GM18505 (cell line): ENCODE measurements at regions not wholly inside any gene's neighbourhood (a gene's known extent, or its start where the extent isn't known, plus 50 kb on each side); places are given as distances from the start of the nearest gene placed in this dataset.

Experiments used
- ATAC-seq: cut with Tn5 transposase; IDR thresholded peaks from one replicate; pipeline ENCODE4 v1.9.1; 2021; ENCODE audit not compliant: unreplicated experiment
- POLR2A ChIP-seq: IDR thresholded peaks from 4 replicates; pipeline ENCODE4 v1.6.1; 2011; ENCODE audit warnings: borderline replicate concordance; ENCODE audit not compliant: insufficient read depth, insufficient read length; ENCODE audit errors: extremely low read depth

GRCh38 chr9:13550519-13550918, 271.0 kb upstream of the MPDZ start:
- TF ChIP-seq POLR2A = no peak
- ATAC-seq = no peak

GRCh38 chr9:13548535-13548934, 269.0 kb upstream of the MPDZ start:
- no peak for ATAC-seq
- TF ChIP-seq POLR2A = no peak

GRCh38 chr9:13535141-13535540, 255.6 kb upstream of the MPDZ start:
- ATAC-seq = no peak
- no peak for TF ChIP-seq POLR2A

GRCh38 chr9:13534006-13534405, 254.5 kb upstream of the MPDZ start:
- TF ChIP-seq POLR2A = no peak
- ATAC-seq = no peak

- ATAC-seq = no peak
These were observed 252.9 kb upstream of the MPDZ start for GRCh38 chr9:13532407-13532806.

GRCh38 chr9:13529321-13530104, 250.0 kb upstream of the MPDZ start:
- no peak for ATAC-seq
- no peak for TF ChIP-seq POLR2A

More at GRCh38 chr9:13532407-13532806, 252.9 kb upstream of the MPDZ start:
- TF ChIP-seq POLR2A = no peak

GRCh38 chr9:13524245-13524644, 244.8 kb upstream of the MPDZ start:
- no peak for TF ChIP-seq POLR2A

GRCh38 chr9:13520069-13520468, 240.6 kb upstream of the MPDZ start:
- TF ChIP-seq POLR2A = no peak
- ATAC-seq = no peak

More at GRCh38 chr9:13524245-13524644, 244.8 kb upstream of the MPDZ start:
- no peak for ATAC-seq

- TF ChIP-seq POLR2A = no peak
- no peak for ATAC-seq
These were observed 234.4 kb upstream of the MPDZ start for GRCh38 chr9:13513716-13514444.

- ATAC-seq = no peak
- TF ChIP-seq POLR2A = no peak
These were observed 233.8 kb upstream of the MPDZ start for GRCh38 chr9:13513286-13513685.

- no peak for ATAC-seq
- no peak for TF ChIP-seq POLR2A
These were observed 229.2 kb upstream of the MPDZ start for GRCh38 chr9:13508681-13509080.

GRCh38 chr9:13508086-13508485, 228.6 kb upstream of the MPDZ start:
- no peak for TF ChIP-seq POLR2A
- no peak for ATAC-seq

GRCh38 chr9:13505797-13506196, 226.3 kb upstream of the MPDZ start:
- ATAC-seq = no peak
- no peak for TF ChIP-seq POLR2A

- TF ChIP-seq POLR2A = no peak
- ATAC-seq = no peak
These were observed 224.1 kb upstream of the MPDZ start for GRCh38 chr9:13503599-13503998.
